H1 (cell line): ENCODE measurements at regions not wholly inside any gene's neighbourhood (a gene's known extent, or its start where the extent isn't known, plus 50 kb on each side); places are given as distances from the start of the nearest gene placed in this dataset.
A peak's percentile ranks its signal among the peaks of the same experiment; 100 is the strongest.

Source experiments
- CTCF ChIA-PET: fragments of 300-600 bp; sonication (Branson Sonifier 250); formaldehyde crosslinking; loops from one replicate; lab custom pipeline; 2021; ENCODE audit not compliant: partially characterized antibody; lab: Charles Lee
- POLR2A ChIA-PET: fragments of 300-600 bp; sonication (Branson Sonifier 250); formaldehyde crosslinking; loops from one replicate; lab custom pipeline; 2021; ENCODE audit warnings: inconsistent platforms; ENCODE audit not compliant: partially characterized antibody; lab: Charles Lee
- DNase-seq, 2 experiments: peaks; one replicate each; pipeline versions ENCODE4 v3.0.0 to v3.0.0-alpha.2; 2010 to 2022; ENCODE audit warnings: low spot score in 2 of 2, low read depth in 1 of 2, mixed read lengths in 1 of 2
- FAIRE-seq: peaks from 2 replicates; lab custom pipeline; 2011; peaks lifted over from hg19 to GRCh38; lab: Jason Lieb, UNC
- H2AFZ ChIP-seq: 2 replicates; pipeline ENCODE4 v1.8.1; 2012; ENCODE audit warnings: low read length, inconsistent platforms
- H2AK5ac ChIP-seq: 2 replicates; pipeline ENCODE4 v1.6.1; 2013; ENCODE audit warnings: low read depth, low read length
- H2BK120ac ChIP-seq: replicated peaks from 2 replicates; pipeline ENCODE3; 2013; ENCODE audit warnings: low read depth, low read length, inconsistent platforms
- H2BK12ac ChIP-seq: 2 replicates; pipeline ENCODE4 v1.6.1; 2013; ENCODE audit warnings: low read depth, low read length
- H2BK15ac ChIP-seq: 2 replicates; pipeline ENCODE4 v1.6.1; 2013; ENCODE audit warnings: low read length
- H2BK20ac ChIP-seq: 2 replicates; pipeline ENCODE4 v1.6.1; 2013; ENCODE audit warnings: low read length
- H2BK5ac ChIP-seq: 2 replicates; pipeline ENCODE4 v1.6.1; 2013; ENCODE audit warnings: low read depth, low read length
- H3K14ac ChIP-seq: 2 replicates; pipeline ENCODE4 v1.6.1; 2013; ENCODE audit warnings: inconsistent platforms; ENCODE audit not compliant: insufficient read length
- H3K18ac ChIP-seq: 2 replicates; pipeline ENCODE4 v1.6.1; 2013; ENCODE audit warnings: low read length; ENCODE audit errors: extremely low read depth
- H3K23ac ChIP-seq: 2 replicates; pipeline ENCODE4 v1.6.1; 2013; ENCODE audit warnings: inconsistent platforms; ENCODE audit not compliant: insufficient read length
- H3K23me2 ChIP-seq: 2 replicates; pipeline ENCODE4 v1.6.1; 2013; ENCODE audit warnings: low read depth, low read length
- H3K27ac ChIP-seq: 2 replicates; pipeline ENCODE4 v1.6.1; 2011; ENCODE audit warnings: low read depth, low read length, inconsistent platforms
- H3K27me3 ChIP-seq, 4 experiments: replicated peaks in 1 of 4; 1 replicate in 1 of 4; 2 replicates in 3 of 4; pipeline versions ENCODE4 v1.6.1 to v1.8.1; 2011 to 2013; ENCODE audit warnings: low read length in 3 of 4, mild to moderate bottlenecking in 3 of 4, inconsistent platforms in 2 of 4, mixed read lengths in 2 of 4, moderate library complexity in 1 of 4; ENCODE audit not compliant: control insufficient read depth in 3 of 4, insufficient read depth in 3 of 4; ENCODE audit errors: extremely low read depth in 1 of 4
- H3K36me3 ChIP-seq, 4 experiments: 2 replicates each; pipeline versions ENCODE4 v1.6.1 to v1.8.1; 2011 to 2013; ENCODE audit warnings: mild to moderate bottlenecking in 4 of 4, low read length in 3 of 4, moderate library complexity in 2 of 4, control low read depth in 1 of 4, inconsistent platforms in 1 of 4; ENCODE audit not compliant: insufficient read depth in 4 of 4, control insufficient read depth in 2 of 4
- H3K4ac ChIP-seq: replicated peaks from 2 replicates; pipeline ENCODE3; 2013; ENCODE audit warnings: low read length, low read depth, mixed read lengths, inconsistent platforms; ENCODE audit not compliant: insufficient read length
- H3K4me1 ChIP-seq, 4 experiments: replicated peaks in 1 of 4; 1 replicate in 1 of 4; 2 replicates in 3 of 4; pipeline versions ENCODE4 v1.6.1 to v1.8.1; 2011 to 2013; ENCODE audit warnings: low read length in 3 of 4, inconsistent platforms in 2 of 4, mixed read lengths in 1 of 4; ENCODE audit not compliant: insufficient read depth in 4 of 4, control insufficient read depth in 3 of 4
- H3K4me2 ChIP-seq, 2 experiments: 2 replicates each; pipeline versions ENCODE4 v1.6.1 to v1.8.1; 2011 to 2013; ENCODE audit warnings: low read depth in 2 of 2, low read length in 2 of 2, control low read depth in 1 of 2, inconsistent platforms in 1 of 2, mild to moderate bottlenecking in 1 of 2; ENCODE audit not compliant: insufficient read depth in 1 of 2
- H3K4me3 ChIP-seq, 4 experiments: fragments of 200-600, 300-600 bp in 1 of 4; sonication (generic), shearing (Covaris generic), sonication (Bioruptor Twin) in 1 of 4; 2 replicates each; pipeline versions ENCODE4 v1.5.1 to v1.8.1; 2011 to 2016; ENCODE audit warnings: low read length in 4 of 4, low read depth in 3 of 4, control low read depth in 2 of 4, inconsistent platforms in 2 of 4, mild to moderate bottlenecking in 2 of 4, mixed read lengths in 1 of 4, moderate library complexity in 1 of 4; ENCODE audit not compliant: insufficient read depth in 2 of 4; ENCODE audit errors: extremely low read depth in 1 of 4
- H3K56ac ChIP-seq: replicated peaks from 2 replicates; pipeline ENCODE3; 2013; ENCODE audit warnings: low read depth, mild to moderate bottlenecking, mixed read lengths, low read length, inconsistent platforms; ENCODE audit not compliant: insufficient read length
- H3K79me1 ChIP-seq: 2 replicates; pipeline ENCODE4 v1.6.1; 2013; ENCODE audit warnings: low read depth, low read length, control low read depth
- H3K79me2 ChIP-seq, 2 experiments: 2 replicates each; pipeline versions ENCODE4 v1.6.1 to v1.8.1; 2012 to 2013; ENCODE audit warnings: low read length in 2 of 2, mild to moderate bottlenecking in 2 of 2, inconsistent platforms in 1 of 2; ENCODE audit not compliant: insufficient read depth in 2 of 2, control insufficient read depth in 1 of 2
- H3K9ac ChIP-seq, 4 experiments: replicated peaks in 1 of 4; 1 replicate in 1 of 4; 2 replicates in 3 of 4; pipeline versions ENCODE4 v1.6.1 to v1.8.1; 2011 to 2013; ENCODE audit warnings: low read depth in 3 of 4, low read length in 3 of 4, control low read depth in 2 of 4, mild to moderate bottlenecking in 2 of 4, moderate library complexity in 2 of 4, inconsistent platforms in 1 of 4; ENCODE audit errors: extremely low read depth in 1 of 4
- H3K9me3 ChIP-seq, 2 experiments: 2 replicates each; pipeline versions ENCODE4 v1.6.1 to v1.8.1; 2012 to 2013; ENCODE audit warnings: mild to moderate bottlenecking in 2 of 2, moderate library complexity in 2 of 2, control low read depth in 1 of 2, inconsistent platforms in 1 of 2, low read depth in 1 of 2, low read length in 1 of 2, mixed read lengths in 1 of 2; ENCODE audit not compliant: insufficient read depth in 2 of 2
- H4K20me1 ChIP-seq, 2 experiments: replicated peaks in 1 of 2; 2 replicates each; pipeline versions ENCODE3 to v1.8.1; 2011 to 2013; ENCODE audit warnings: inconsistent platforms in 2 of 2, low read length in 2 of 2, mild to moderate bottlenecking in 1 of 2; ENCODE audit not compliant: insufficient read depth in 2 of 2, control insufficient read depth in 1 of 2
- H4K5ac ChIP-seq: 2 replicates; pipeline ENCODE4 v1.6.1; 2013; ENCODE audit warnings: low read length, low read depth, mixed read lengths, inconsistent platforms; ENCODE audit not compliant: insufficient read length
- H4K8ac ChIP-seq: 2 replicates; pipeline ENCODE4 v1.8.0; 2013; ENCODE audit warnings: mild to moderate bottlenecking, moderate library complexity, low read length, inconsistent platforms; ENCODE audit not compliant: insufficient read depth; ENCODE audit errors: extremely low read depth
- H4K91ac ChIP-seq: replicated peaks from 2 replicates; pipeline ENCODE3; 2013; ENCODE audit warnings: low read length, mixed read lengths, inconsistent platforms; ENCODE audit not compliant: insufficient read length
- CHD2 ChIP-seq: IDR thresholded peaks from 2 replicates; pipeline ENCODE4 v1.6.1; 2012; ENCODE audit warnings: low read length, improper control_type of control experiment
- JUND ChIP-seq: IDR thresholded peaks from 2 replicates; pipeline ENCODE4 v1.6.1; 2011; ENCODE audit warnings: mild to moderate bottlenecking, improper control_type of control experiment, low read length
- MAX ChIP-seq: IDR thresholded peaks from 2 replicates; pipeline ENCODE4 v1.6.1; 2012; ENCODE audit warnings: inconsistent platforms
- NRF1 ChIP-seq: IDR thresholded peaks from 2 replicates; pipeline ENCODE4 v1.6.1; 2011; ENCODE audit warnings: mild to moderate bottlenecking, low read depth, low read length, improper control_type of control experiment
- RAD21 ChIP-seq, 2 experiments: IDR thresholded peaks in 1 of 2; conservative IDR thresholded peaks in 1 of 2; 2 replicates each; pipeline ENCODE4 v1.6.1; 2011; ENCODE audit warnings: low read depth in 2 of 2, low read length in 2 of 2, improper control_type of control experiment in 1 of 2, inconsistent platforms in 1 of 2, mild to moderate bottlenecking in 1 of 2, moderate library complexity in 1 of 2
- TAF7 ChIP-seq: optimal IDR thresholded peaks from 2 replicates; pipeline ENCODE3; 2011; ENCODE audit warnings: low read depth, mild to moderate bottlenecking, inconsistent platforms, low read length, moderate library complexity, borderline replicate concordance
- WGBS, 2 experiments: shearing (Covaris generic) in 1 of 2; methylation state at CpG; one replicate each; pipeline versions ENCODE4 v1.1.6 to v1.1.7; 2013 to 2015; ENCODE audit warnings: low lambda C conversion rate in 2 of 2, mixed read lengths in 2 of 2, inconsistent platforms in 1 of 2, low coverage in 1 of 2, missing lambda C conversion rate in 1 of 2; ENCODE audit not compliant: insufficient replicate concordance in 2 of 2, insufficient coverage in 1 of 2, insufficient read length in 1 of 2; ENCODE audit errors: extremely low coverage in 1 of 2, missing lambda C conversion rate in 1 of 2; 5-methylcytosine and 5-hydroxymethylcytosine counted together

DNA sequence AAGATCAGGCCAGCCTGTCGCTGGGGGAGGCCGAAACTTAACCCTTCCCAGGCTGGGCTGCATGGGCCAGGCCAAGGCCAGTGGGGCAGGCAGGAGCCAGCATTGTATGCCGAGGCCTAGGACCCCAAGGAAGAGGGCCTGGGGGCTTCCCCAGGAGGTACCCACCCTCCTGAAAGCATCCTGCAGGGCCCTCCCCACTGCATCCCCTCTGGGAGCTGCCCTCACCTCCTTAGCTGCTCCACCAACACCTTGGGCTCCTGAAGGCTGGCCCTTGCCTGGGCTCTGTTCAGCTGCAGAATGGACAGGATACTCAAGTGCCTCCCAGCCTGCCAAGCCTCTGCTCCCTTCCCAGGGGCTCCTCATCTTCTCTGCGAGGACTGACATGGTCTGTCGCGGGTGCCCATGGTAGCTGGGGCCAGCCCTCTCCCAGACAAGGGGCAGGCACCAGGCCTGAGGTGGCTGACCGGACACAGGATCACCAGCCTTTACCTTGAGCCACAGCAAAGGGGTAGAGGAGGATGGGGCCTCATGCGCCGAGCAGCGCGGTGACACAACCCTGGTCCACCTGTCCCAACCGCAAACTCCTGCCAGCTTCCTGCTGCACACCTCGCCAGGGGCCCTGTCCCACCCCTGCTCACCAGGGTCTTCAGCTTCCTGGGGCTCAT, 94.2 kb downstream of the MICALL2 start:
- TF ChIP-seq NRF1: no peak
- TF ChIP-seq RAD21 (IDR thresholded peaks at IDR 0.05 in 1 of 2, conservative IDR thresholded peaks at IDR 0.05 in 1 of 2; ENCODE audit: low read depth in 2 of 2, low read length in 2 of 2): no peak
- no peak for TF ChIP-seq TAF7
- no peak for TF ChIP-seq CHD2
- TF ChIP-seq JUND: no peak
- no peak for TF ChIP-seq MAX
- H3K79me2 ChIP-seq: no peaks in the 10 kb centered on the region
- H3K14ac ChIP-seq: no peak overlapping the region
- H3K4me2 ChIP-seq: no peak overlapping the region
- H3K79me1 ChIP-seq: no peaks in the 10 kb centered on the region
- H2BK12ac ChIP-seq: no peak overlapping the region
- H2AFZ ChIP-seq: no peak overlapping the region
- DNase-seq: no peak
- ChIA-PET POLR2A (no interaction called here), CTCF (interaction anchor here (0.6 to 1.4 kb wide), 4 partner anchors 43 to 913 kb away, joined by 3 to 4 read pairs (median 3); no protein-coding TSS in a partner anchor)
- no peak overlapping the region for H4K91ac ChIP-seq
- no peak for FAIRE-seq
- H2BK15ac ChIP-seq: no peak overlapping the region
- H3K9me3 ChIP-seq: no peaks in the 10 kb centered on the region
- peaks cover 0 to 17% (median 12%) of the 10 kb centered on the region in 4 experiments; a peak in 4 of 7 replicates for H3K27me3 ChIP-seq
- H3K27ac ChIP-seq: no peak overlapping the region
- no peak overlapping the region for H2BK120ac ChIP-seq
- H2BK20ac ChIP-seq: no peak overlapping the region
- WGBS, 2 experiments: 91% methylated on average over 13 of the region's 13 CpGs; no CpG with 5 or more reads in 1 of the 2 experiments
- peaks cover 2% of the 10 kb centered on the region; the same call in 1 of the 2 replicates for H3K23me2 ChIP-seq
- no peak overlapping the region for H3K4me3 ChIP-seq
- H3K18ac ChIP-seq: no peak overlapping the region
- H4K5ac ChIP-seq: no peak overlapping the region
- no peak overlapping the region for H3K9ac ChIP-seq
- H3K4me1 ChIP-seq: peaks cover 0 to 11% (median 7%) of the 10 kb centered on the region in 4 experiments; a peak in 5 of 7 replicates
- H4K8ac ChIP-seq: peak overlapping the region; percentile 25; the same call in 1 of the 2 replicates
- no peaks in the 10 kb centered on the region for H3K36me3 ChIP-seq
- no peak overlapping the region; the same call in 1 of the 2 replicates for H2BK5ac ChIP-seq
- H3K56ac ChIP-seq: no peak overlapping the region
- no peak overlapping the region for H3K4ac ChIP-seq
- H2AK5ac ChIP-seq: no peak overlapping the region
- no peaks in the 10 kb centered on the region for H4K20me1 ChIP-seq
- H3K23ac ChIP-seq: no peak overlapping the region
